HCT116 (cell line): ENCODE measurements at regions not wholly inside any gene's neighbourhood (a gene's known extent, or its start where the extent isn't known, plus 50 kb on each side); places are given as distances from the start of the nearest gene placed in this dataset.

Experiments used
- ATAC-seq: fragments of 200-7000 bp; cut with Tn5 transposase; 2 replicates; pipeline ENCODE4 v1.9.1; 2020; ENCODE audit warnings: mild to moderate bottlenecking, moderate library complexity
- BruUV-seq: library from RNA; stranded (reverse); fragments of 400-500 nt; replicated peaks from 2 replicates; lab custom pipeline; 2021; lab: Mats Ljungman, UMichigan
- CTCF ChIA-PET: fragments of 300-600 bp; sonication (Branson Sonifier 250); formaldehyde crosslinking; loops from one replicate; lab custom pipeline; 2021; ENCODE audit warnings: antibody characterized with exemption; lab: Charles Lee
- POLR2A ChIA-PET: fragments of 300-600, 350-600 bp; sonication (Branson Sonifier 250); formaldehyde crosslinking; loops from one replicate; lab custom pipeline; 2021; ENCODE audit warnings: antibody characterized with exemption; lab: Charles Lee
- RAD21 ChIA-PET, 2 experiments: fragments of 300-600 bp; sonication (Branson Sonifier 250); formaldehyde crosslinking; loops; one replicate each; lab custom pipeline; 2023; ENCODE audit warnings: low total read pairs in 2 of 2; ENCODE audit not compliant: uncharacterized antibody in 2 of 2, unreplicated experiment in 2 of 2, low non-redundant PET in 1 of 2; lab: Charles Lee
- DNase-seq: peaks from one replicate; pipeline ENCODE4 v3.0.0-alpha.2; 2010; ENCODE audit warnings: low read depth, low spot score
- H2AFZ ChIP-seq: fragments of 200-600 bp; shearing (Covaris generic), sonication (generic); 2 replicates; pipeline ENCODE4 v1.6.1; 2017; ENCODE audit warnings: low read depth, mixed run types, mixed read lengths, antibody characterized with exemption, low read length; ENCODE audit not compliant: poor library complexity, severe bottlenecking
- H3K27ac ChIP-seq: 2 replicates; pipeline ENCODE4 v1.5.1; 2012; ENCODE audit warnings: low read depth, low read length
- H3K27me3 ChIP-seq: fragments of 200-600 bp; sonication (generic); 2 replicates; pipeline ENCODE4 v1.6.1; 2016; ENCODE audit warnings: mixed run types, low read length, mixed read lengths; ENCODE audit not compliant: insufficient read depth
- H3K36me3 ChIP-seq, 2 experiments: fragments of 200-500 bp in 1 of 2; fragments of 200-600 bp in 1 of 2; sonication (Bioruptor generic) in 1 of 2; sonication (generic) in 1 of 2; 2 replicates each; pipeline versions ENCODE4 v1.5.1 to v1.6.1; 2014 to 2016; ENCODE audit warnings: low read length in 2 of 2, inconsistent platforms in 1 of 2, mixed read lengths in 1 of 2, mixed run types in 1 of 2; ENCODE audit not compliant: insufficient read depth in 2 of 2, control insufficient read depth in 1 of 2
- H3K4me1 ChIP-seq, 2 experiments: fragments of 200-600 bp in 1 of 2; sonication (generic) in 1 of 2; 2 replicates each; pipeline versions ENCODE4 v1.5.1 to v1.6.1; 2012 to 2017; ENCODE audit warnings: low read length in 2 of 2, inconsistent platforms in 1 of 2, mild to moderate bottlenecking in 1 of 2, mixed read lengths in 1 of 2, mixed run types in 1 of 2, moderate library complexity in 1 of 2; ENCODE audit not compliant: insufficient read depth in 2 of 2, control insufficient read depth in 1 of 2
- H3K4me2 ChIP-seq: fragments of 200-600 bp; sonication (generic); 2 replicates; pipeline ENCODE4 v1.6.1; 2017; ENCODE audit warnings: mixed run types, low read length, mixed read lengths
- H3K4me3 ChIP-seq, 2 experiments: fragments of 200-600 bp in 1 of 2; sonication (generic) in 1 of 2; replicated peaks in 1 of 2; 2 replicates each; pipeline ENCODE4 v1.5.1; 2011 to 2016; ENCODE audit warnings: low read length in 2 of 2, control low read depth in 1 of 2, low read depth in 1 of 2, mild to moderate bottlenecking in 1 of 2, mixed read lengths in 1 of 2, mixed run types in 1 of 2
- H3K79me2 ChIP-seq: fragments of 200-600 bp; sonication (generic); 2 replicates; pipeline ENCODE4 v1.6.1; 2017; ENCODE audit warnings: mild to moderate bottlenecking, mixed run types, low read length, moderate library complexity, mixed read lengths; ENCODE audit not compliant: insufficient read depth
- H3K9ac ChIP-seq: fragments of 200-600 bp; sonication (generic); 2 replicates; pipeline ENCODE4 v1.6.1; 2016; ENCODE audit warnings: low read length, mixed read lengths
- H3K9me2 ChIP-seq: fragments of 200-600 bp; sonication (generic), shearing (Covaris generic); 2 replicates; pipeline ENCODE4 v1.6.1; 2017; ENCODE audit warnings: mixed run types, mild to moderate bottlenecking, moderate library complexity; ENCODE audit not compliant: insufficient read depth
- H3K9me3 ChIP-seq, 2 experiments: fragments of 200-500 bp in 1 of 2; fragments of 200-600 bp in 1 of 2; sonication (Bioruptor generic) in 1 of 2; sonication (generic) in 1 of 2; 2 replicates each; pipeline ENCODE4 v1.6.1; 2014 to 2017; ENCODE audit warnings: low read length in 2 of 2, mixed read lengths in 2 of 2, inconsistent platforms in 1 of 2, low read depth in 1 of 2, mild to moderate bottlenecking in 1 of 2, mixed run types in 1 of 2, moderate library complexity in 1 of 2; ENCODE audit not compliant: control insufficient read depth in 1 of 2, insufficient read depth in 1 of 2
- H4K20me1 ChIP-seq: fragments of 200-600 bp; sonication (generic), shearing (Covaris generic); 2 replicates; pipeline ENCODE4 v1.6.1; 2017; ENCODE audit warnings: mixed run types, mild to moderate bottlenecking, moderate library complexity; ENCODE audit not compliant: insufficient read depth
- ATF3 ChIP-seq: IDR thresholded peaks from 2 replicates; pipeline ENCODE4 v1.6.1; 2012
- CBX3 ChIP-seq: IDR thresholded peaks from 2 replicates; pipeline ENCODE4 v1.6.1; 2012; ENCODE audit warnings: low read depth
- EGR1 ChIP-seq: IDR thresholded peaks from 2 replicates; pipeline ENCODE4 v1.6.1; 2012; ENCODE audit warnings: low read depth
- ELF1 ChIP-seq: IDR thresholded peaks from 2 replicates; pipeline ENCODE4 v1.6.1; 2012; ENCODE audit warnings: low read depth, borderline replicate concordance
- EZH2 ChIP-seq: fragments of 200-600 bp; sonication (generic); IDR thresholded peaks from 2 replicates; pipeline ENCODE4 v1.6.1; 2017; ENCODE audit warnings: antibody characterized with exemption, mixed run types
- EZH2phosphoT487 ChIP-seq: fragments of 200-600 bp; IDR thresholded peaks from 2 replicates; pipeline ENCODE4 v1.6.1; 2018; ENCODE audit warnings: antibody characterized with exemption, borderline replicate concordance
- FOSL1 ChIP-seq: IDR thresholded peaks from 2 replicates; pipeline ENCODE4 v1.6.1; 2012; ENCODE audit warnings: low read depth
- JUND ChIP-seq: IDR thresholded peaks from 2 replicates; pipeline ENCODE4 v1.6.1; 2012
- MAX ChIP-seq: IDR thresholded peaks from 2 replicates; pipeline ENCODE4 v1.6.1; 2012
- RAD21 ChIP-seq: IDR thresholded peaks from 2 replicates; pipeline ENCODE4 v1.6.1; 2012; ENCODE audit warnings: low read depth, mild to moderate bottlenecking
- SIN3A ChIP-seq: IDR thresholded peaks from 2 replicates; pipeline ENCODE4 v1.6.1; 2012; ENCODE audit warnings: low read depth
- SP1 ChIP-seq: IDR thresholded peaks from 2 replicates; pipeline ENCODE4 v1.6.1; 2012; ENCODE audit warnings: low read depth
- SRF ChIP-seq: IDR thresholded peaks from 2 replicates; pipeline ENCODE4 v1.6.1; 2012; ENCODE audit warnings: low read depth
- TCF7L2 ChIP-seq: IDR thresholded peaks from 2 replicates; pipeline ENCODE4 v1.7.0; 2011; ENCODE audit warnings: borderline replicate concordance, inconsistent platforms; ENCODE audit not compliant: insufficient read depth, insufficient read length; ENCODE audit errors: extremely low read depth
- YY1 ChIP-seq: IDR thresholded peaks from 2 replicates; pipeline ENCODE4 v1.6.1; 2011; ENCODE audit warnings: low read length, low read depth, moderate library complexity, mild to moderate bottlenecking; ENCODE audit not compliant: insufficient replicate concordance; ENCODE audit errors: extremely low read depth
- ZNF274 ChIP-seq: fragments of 200-500 bp; sonication (Bioruptor generic); IDR thresholded peaks from 2 replicates; pipeline ENCODE4 v1.6.1; 2014; ENCODE audit warnings: mild to moderate bottlenecking, low read depth, low read length, inconsistent platforms
- intact Hi-C: fragments of 100-400 bp; cut with micrococcal nuclease; formaldehyde crosslinking; loops from 2 replicates; pipeline ENCODE4 v1.10.0; 2022
- TF ChIP-seq, protein P1 (sequence below), 3 experiments: fragments of 200-600 bp in 1 of 3; sonication (generic) in 1 of 3; IDR thresholded peaks in 2 of 3; conservative IDR thresholded peaks in 1 of 3; 2 replicates each; pipeline ENCODE4 v1.5.1; 2012 to 2017; ENCODE audit warnings: low read depth in 2 of 3, low read length in 2 of 3, antibody characterized with exemption in 1 of 3, borderline replicate concordance in 1 of 3, control low read depth in 1 of 3, mild to moderate bottlenecking in 1 of 3, mixed read lengths in 1 of 3, mixed run types in 1 of 3, moderate library complexity in 1 of 3; ENCODE audit not compliant: insufficient read depth in 1 of 3
- TF ChIP-seq, protein P2 (sequence below): IDR thresholded peaks from 2 replicates; pipeline ENCODE4 v1.6.1; 2012; ENCODE audit warnings: low read depth

DNA sequence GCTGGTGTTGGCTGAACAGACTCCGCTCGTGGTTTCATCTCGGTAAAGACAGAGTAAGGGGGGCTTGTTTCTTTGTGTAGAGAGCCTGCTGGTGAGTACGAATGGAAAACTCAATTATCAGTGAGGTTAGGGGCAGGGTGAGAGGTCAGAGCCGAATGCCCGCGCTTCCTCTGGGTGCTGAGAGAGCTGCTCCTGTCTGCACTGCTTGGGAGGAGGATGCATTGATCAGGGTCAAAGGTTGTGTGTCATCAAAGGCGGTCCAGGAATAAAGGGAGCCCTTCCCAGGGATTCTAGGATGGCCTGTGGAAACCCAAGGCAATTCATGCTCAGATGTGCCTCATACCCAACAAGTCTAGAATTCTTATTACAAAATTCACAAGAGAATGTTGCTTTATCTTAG, 143.9 kb downstream of the MYCN start (continued):
- TF ChIP-seq ELF1 (no peak), SP1 (no peak), SIN3A (no peak), CBX3 (no peak), FOSL1 (no peak), EGR1 (no peak), EZH2 (no peak), ZNF274 (no peak), EZH2phosphoT487 (no peak), JUND (no peak), MAX (no peak)

- ChIA-PET RAD21 (no interaction called here), POLR2A (no interaction called here), CTCF (no interaction called here)
- H3K4me2 ChIP-seq, result no peak overlapping the region
- H3K9ac ChIP-seq, result no peak overlapping the region
- no peaks in the 10 kb centered on the region for H3K9me2 ChIP-seq
- H3K4me3 ChIP-seq, result no peak overlapping the region
- no peak for DNase-seq
- no peaks in the 10 kb centered on the region for H3K79me2 ChIP-seq
- intact Hi-C loops, result no loop called here
- no peak for TF ChIP-seq FOSL1
- TF ChIP-seq ZNF274, result no peak
- TF ChIP-seq, protein P1, sequence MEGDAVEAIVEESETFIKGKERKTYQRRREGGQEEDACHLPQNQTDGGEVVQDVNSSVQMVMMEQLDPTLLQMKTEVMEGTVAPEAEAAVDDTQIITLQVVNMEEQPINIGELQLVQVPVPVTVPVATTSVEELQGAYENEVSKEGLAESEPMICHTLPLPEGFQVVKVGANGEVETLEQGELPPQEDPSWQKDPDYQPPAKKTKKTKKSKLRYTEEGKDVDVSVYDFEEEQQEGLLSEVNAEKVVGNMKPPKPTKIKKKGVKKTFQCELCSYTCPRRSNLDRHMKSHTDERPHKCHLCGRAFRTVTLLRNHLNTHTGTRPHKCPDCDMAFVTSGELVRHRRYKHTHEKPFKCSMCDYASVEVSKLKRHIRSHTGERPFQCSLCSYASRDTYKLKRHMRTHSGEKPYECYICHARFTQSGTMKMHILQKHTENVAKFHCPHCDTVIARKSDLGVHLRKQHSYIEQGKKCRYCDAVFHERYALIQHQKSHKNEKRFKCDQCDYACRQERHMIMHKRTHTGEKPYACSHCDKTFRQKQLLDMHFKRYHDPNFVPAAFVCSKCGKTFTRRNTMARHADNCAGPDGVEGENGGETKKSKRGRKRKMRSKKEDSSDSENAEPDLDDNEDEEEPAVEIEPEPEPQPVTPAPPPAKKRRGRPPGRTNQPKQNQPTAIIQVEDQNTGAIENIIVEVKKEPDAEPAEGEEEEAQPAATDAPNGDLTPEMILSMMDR (IDR thresholded peaks at IDR 0.05 in 2 of 3, conservative IDR thresholded peaks at IDR 0.05 in 1 of 3; ENCODE audit: borderline replicate concordance in 1 of 3, insufficient read depth in 1 of 3, low read depth in 2 of 3, low read length in 2 of 3), result no peak
- no peak for TF ChIP-seq EZH2phosphoT487
- TF ChIP-seq RAD21, result no peak
- no peak for TF ChIP-seq SRF
- no peak for TF ChIP-seq YY1
- no peak for TF ChIP-seq TCF7L2
- no peak for TF ChIP-seq EZH2
- TF ChIP-seq ELF1, result no peak
- TF ChIP-seq, protein P2, sequence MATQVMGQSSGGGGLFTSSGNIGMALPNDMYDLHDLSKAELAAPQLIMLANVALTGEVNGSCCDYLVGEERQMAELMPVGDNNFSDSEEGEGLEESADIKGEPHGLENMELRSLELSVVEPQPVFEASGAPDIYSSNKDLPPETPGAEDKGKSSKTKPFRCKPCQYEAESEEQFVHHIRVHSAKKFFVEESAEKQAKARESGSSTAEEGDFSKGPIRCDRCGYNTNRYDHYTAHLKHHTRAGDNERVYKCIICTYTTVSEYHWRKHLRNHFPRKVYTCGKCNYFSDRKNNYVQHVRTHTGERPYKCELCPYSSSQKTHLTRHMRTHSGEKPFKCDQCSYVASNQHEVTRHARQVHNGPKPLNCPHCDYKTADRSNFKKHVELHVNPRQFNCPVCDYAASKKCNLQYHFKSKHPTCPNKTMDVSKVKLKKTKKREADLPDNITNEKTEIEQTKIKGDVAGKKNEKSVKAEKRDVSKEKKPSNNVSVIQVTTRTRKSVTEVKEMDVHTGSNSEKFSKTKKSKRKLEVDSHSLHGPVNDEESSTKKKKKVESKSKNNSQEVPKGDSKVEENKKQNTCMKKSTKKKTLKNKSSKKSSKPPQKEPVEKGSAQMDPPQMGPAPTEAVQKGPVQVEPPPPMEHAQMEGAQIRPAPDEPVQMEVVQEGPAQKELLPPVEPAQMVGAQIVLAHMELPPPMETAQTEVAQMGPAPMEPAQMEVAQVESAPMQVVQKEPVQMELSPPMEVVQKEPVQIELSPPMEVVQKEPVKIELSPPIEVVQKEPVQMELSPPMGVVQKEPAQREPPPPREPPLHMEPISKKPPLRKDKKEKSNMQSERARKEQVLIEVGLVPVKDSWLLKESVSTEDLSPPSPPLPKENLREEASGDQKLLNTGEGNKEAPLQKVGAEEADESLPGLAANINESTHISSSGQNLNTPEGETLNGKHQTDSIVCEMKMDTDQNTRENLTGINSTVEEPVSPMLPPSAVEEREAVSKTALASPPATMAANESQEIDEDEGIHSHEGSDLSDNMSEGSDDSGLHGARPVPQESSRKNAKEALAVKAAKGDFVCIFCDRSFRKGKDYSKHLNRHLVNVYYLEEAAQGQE, result no peak
- TF ChIP-seq JUND, result no peak
- TF ChIP-seq ATF3, result no peak
- no peak for TF ChIP-seq SIN3A
- H2AFZ ChIP-seq, result no peak overlapping the region
- no TSS peak for BruUV-seq
- H3K27ac ChIP-seq, result no peak overlapping the region
- H3K36me3 ChIP-seq, result no peaks in the 10 kb centered on the region
- H3K27me3 ChIP-seq, result 0 out of 2 replicates have a peak, but pooled peaks cover 2% of the 10 kb centered on the region
- no peaks in the 10 kb centered on the region for H4K20me1 ChIP-seq
- no peak for ATAC-seq
- no peaks in the 10 kb centered on the region for H3K4me1 ChIP-seq
- no peaks in the 10 kb centered on the region for H3K9me3 ChIP-seq
Measured at GRCh38 chr2:16082276-16082675, 141.9 kb downstream of the MYCN start.
